Fibroblast of mammary gland (primary cell): ENCODE measurements at regions not wholly inside any gene's neighbourhood (a gene's known extent, or its start where the extent isn't known, plus 50 kb on each side); places are given as distances from the start of the nearest gene placed in this dataset.

Experiments used
- DNase-seq: peaks from one replicate; pipeline ENCODE4 v3.0.0-alpha.2; 2010; ENCODE audit warnings: low read depth
- H3K4me3 ChIP-seq: 2 replicates; pipeline ENCODE4 v1.5.1; 2011; ENCODE audit warnings: low read depth, mild to moderate bottlenecking, low read length, moderate library complexity; ENCODE audit not compliant: control insufficient read depth
- TF ChIP-seq, protein P1 (sequence below): conservative IDR thresholded peaks from 2 replicates; pipeline ENCODE4 v1.5.1; 2011; ENCODE audit warnings: low read depth, low read length, inconsistent platforms; ENCODE audit not compliant: control insufficient read depth, insufficient read depth

DNA sequence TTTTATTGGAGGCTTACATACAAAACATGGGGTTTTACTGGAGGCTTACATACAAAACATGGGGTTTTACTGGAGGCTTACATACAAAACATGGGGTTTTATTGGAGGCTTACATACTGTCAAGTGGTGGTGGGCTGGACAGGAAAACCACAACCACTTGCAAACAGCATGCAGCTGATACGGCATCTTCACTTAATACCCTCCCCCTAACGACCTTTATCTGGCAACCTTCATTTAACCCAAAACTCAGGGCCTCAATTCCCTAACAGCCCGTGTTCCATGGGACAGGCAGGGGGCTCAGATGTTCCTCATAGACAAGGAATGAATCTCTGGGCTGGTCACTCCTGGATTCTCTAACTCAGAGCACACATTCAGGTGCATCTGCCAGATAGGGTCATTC lies 137.1 kb downstream of the CD47 start:
- DNase-seq = no peak
- H3K4me3 ChIP-seq = no peak overlapping the region
- TF ChIP-seq, protein P1, sequence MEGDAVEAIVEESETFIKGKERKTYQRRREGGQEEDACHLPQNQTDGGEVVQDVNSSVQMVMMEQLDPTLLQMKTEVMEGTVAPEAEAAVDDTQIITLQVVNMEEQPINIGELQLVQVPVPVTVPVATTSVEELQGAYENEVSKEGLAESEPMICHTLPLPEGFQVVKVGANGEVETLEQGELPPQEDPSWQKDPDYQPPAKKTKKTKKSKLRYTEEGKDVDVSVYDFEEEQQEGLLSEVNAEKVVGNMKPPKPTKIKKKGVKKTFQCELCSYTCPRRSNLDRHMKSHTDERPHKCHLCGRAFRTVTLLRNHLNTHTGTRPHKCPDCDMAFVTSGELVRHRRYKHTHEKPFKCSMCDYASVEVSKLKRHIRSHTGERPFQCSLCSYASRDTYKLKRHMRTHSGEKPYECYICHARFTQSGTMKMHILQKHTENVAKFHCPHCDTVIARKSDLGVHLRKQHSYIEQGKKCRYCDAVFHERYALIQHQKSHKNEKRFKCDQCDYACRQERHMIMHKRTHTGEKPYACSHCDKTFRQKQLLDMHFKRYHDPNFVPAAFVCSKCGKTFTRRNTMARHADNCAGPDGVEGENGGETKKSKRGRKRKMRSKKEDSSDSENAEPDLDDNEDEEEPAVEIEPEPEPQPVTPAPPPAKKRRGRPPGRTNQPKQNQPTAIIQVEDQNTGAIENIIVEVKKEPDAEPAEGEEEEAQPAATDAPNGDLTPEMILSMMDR = no peak

- DNase-seq = no peak
- TF ChIP-seq, protein P1 = no peak
- H3K4me3 ChIP-seq = no peak overlapping the region
These were observed 139.7 kb downstream of the CD47 start for GRCh38 chr3:107951126-107951525.

DNA sequence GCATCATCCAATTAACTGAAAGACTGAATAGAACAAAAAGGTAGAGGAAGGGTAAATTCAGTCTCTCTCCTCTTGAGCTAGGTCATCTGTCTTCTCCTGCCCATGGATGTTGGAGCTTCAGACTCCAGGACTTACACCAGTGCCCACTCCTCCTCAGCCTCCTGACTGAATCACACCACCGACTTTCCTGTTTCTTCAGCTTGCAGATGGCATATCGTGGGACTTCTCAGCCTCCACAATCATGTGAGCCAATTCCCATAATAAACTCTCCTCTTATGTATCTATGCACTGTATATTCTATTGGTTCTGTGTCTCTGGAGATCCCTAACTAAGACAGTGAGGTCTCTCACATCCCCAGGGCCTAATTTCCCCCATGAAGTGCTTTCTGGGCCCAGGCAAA lies 140.4 kb downstream of the CD47 start:
- TF ChIP-seq, protein P1 = no peak
- no peak for DNase-seq
- H3K4me3 ChIP-seq = no peak overlapping the region

DNA sequence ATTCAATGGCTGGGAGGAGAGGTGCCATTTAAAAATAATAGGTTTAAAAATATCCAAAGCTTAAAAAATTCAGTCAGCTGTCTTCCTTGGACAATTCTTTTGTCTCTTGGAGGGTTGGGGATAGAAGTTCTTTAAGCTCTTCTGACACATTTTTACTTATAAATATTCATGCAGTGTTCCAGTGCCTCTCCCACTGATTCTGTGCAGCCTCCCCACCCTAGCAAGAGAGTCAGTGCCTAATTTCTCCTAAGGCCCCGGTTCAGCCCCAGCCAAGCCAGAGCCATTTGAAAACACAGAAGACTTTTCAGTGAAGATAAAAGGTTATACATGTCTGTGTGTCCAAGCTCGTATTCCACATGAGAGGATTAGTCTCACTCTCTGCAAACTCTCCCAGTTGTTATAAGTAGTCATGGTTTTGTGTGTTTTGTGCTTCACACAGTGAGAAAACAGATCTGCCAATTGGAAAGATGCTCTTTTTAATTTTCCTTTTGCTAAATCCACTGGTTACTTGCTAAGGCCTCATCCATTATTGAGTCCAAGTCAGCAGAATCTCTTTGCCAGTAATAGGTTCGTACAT lies 141.3 kb downstream of the CD47 start:
- no peak overlapping the region for H3K4me3 ChIP-seq
- DNase-seq = no peak
- TF ChIP-seq, protein P1 = no peak

DNA sequence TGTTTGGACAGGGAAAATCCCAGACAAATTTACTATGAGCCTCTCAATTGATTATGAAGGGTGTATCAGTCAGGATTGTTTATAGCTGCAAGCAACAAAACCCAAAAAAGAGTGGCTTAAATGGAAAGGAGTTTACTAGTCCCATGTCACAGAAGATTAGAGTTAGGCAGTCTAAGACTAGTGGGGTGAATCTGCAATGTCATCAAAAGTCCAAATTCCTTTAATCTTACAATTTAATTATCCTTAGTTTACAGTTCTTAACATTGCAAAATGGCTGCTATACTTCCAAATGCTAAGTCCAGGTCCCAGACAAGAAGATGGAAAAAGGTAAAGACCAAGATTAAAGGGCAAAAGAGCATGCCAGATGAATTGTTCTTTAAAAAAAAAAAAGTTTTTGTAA lies 143.6 kb downstream of the CD47 start:
- TF ChIP-seq, protein P1 = no peak
- DNase-seq = no peak
- H3K4me3 ChIP-seq = no peak overlapping the region

- no peak for DNase-seq
- TF ChIP-seq, protein P1 = no peak
- no peak overlapping the region for H3K4me3 ChIP-seq
These were observed 144.1 kb downstream of the CD47 start for GRCh38 chr3:107946700-107947099.
